H1 (cell line): ENCODE measurements at regions not wholly inside any gene's neighbourhood (a gene's known extent, or its start where the extent isn't known, plus 50 kb on each side); places are given as distances from the start of the nearest gene placed in this dataset.

ENCODE experiments used
- CTCF ChIA-PET: fragments of 300-600 bp; sonication (Branson Sonifier 250); formaldehyde crosslinking; loops from one replicate; lab custom pipeline; 2021; ENCODE audit not compliant: partially characterized antibody; lab: Charles Lee
- POLR2A ChIA-PET: fragments of 300-600 bp; sonication (Branson Sonifier 250); formaldehyde crosslinking; loops from one replicate; lab custom pipeline; 2021; ENCODE audit warnings: inconsistent platforms; ENCODE audit not compliant: partially characterized antibody; lab: Charles Lee
- DNase-seq, 2 experiments: peaks; one replicate each; pipeline versions ENCODE4 v3.0.0 to v3.0.0-alpha.2; 2010 to 2022; ENCODE audit warnings: low spot score in 2 of 2, low read depth in 1 of 2, mixed read lengths in 1 of 2
- FAIRE-seq: peaks from 2 replicates; lab custom pipeline; 2011; peaks lifted over from hg19 to GRCh38; lab: Jason Lieb, UNC
- H2AFZ ChIP-seq: 2 replicates; pipeline ENCODE4 v1.8.1; 2012; ENCODE audit warnings: low read length, inconsistent platforms
- H2AK5ac ChIP-seq: 2 replicates; pipeline ENCODE4 v1.6.1; 2013; ENCODE audit warnings: low read depth, low read length
- H2BK120ac ChIP-seq: replicated peaks from 2 replicates; pipeline ENCODE3; 2013; ENCODE audit warnings: low read depth, low read length, inconsistent platforms
- H2BK12ac ChIP-seq: 2 replicates; pipeline ENCODE4 v1.6.1; 2013; ENCODE audit warnings: low read depth, low read length
- H2BK15ac ChIP-seq: 2 replicates; pipeline ENCODE4 v1.6.1; 2013; ENCODE audit warnings: low read length
- H2BK20ac ChIP-seq: 2 replicates; pipeline ENCODE4 v1.6.1; 2013; ENCODE audit warnings: low read length
- H2BK5ac ChIP-seq: 2 replicates; pipeline ENCODE4 v1.6.1; 2013; ENCODE audit warnings: low read depth, low read length
- H3K14ac ChIP-seq: 2 replicates; pipeline ENCODE4 v1.6.1; 2013; ENCODE audit warnings: inconsistent platforms; ENCODE audit not compliant: insufficient read length
- H3K18ac ChIP-seq: 2 replicates; pipeline ENCODE4 v1.6.1; 2013; ENCODE audit warnings: low read length; ENCODE audit errors: extremely low read depth
- H3K23ac ChIP-seq: 2 replicates; pipeline ENCODE4 v1.6.1; 2013; ENCODE audit warnings: inconsistent platforms; ENCODE audit not compliant: insufficient read length
- H3K23me2 ChIP-seq: 2 replicates; pipeline ENCODE4 v1.6.1; 2013; ENCODE audit warnings: low read depth, low read length
- H3K27ac ChIP-seq: 2 replicates; pipeline ENCODE4 v1.6.1; 2011; ENCODE audit warnings: low read depth, low read length, inconsistent platforms
- H3K27me3 ChIP-seq, 4 experiments: replicated peaks in 1 of 4; 1 replicate in 1 of 4; 2 replicates in 3 of 4; pipeline versions ENCODE4 v1.6.1 to v1.8.1; 2011 to 2013; ENCODE audit warnings: low read length in 3 of 4, mild to moderate bottlenecking in 3 of 4, inconsistent platforms in 2 of 4, mixed read lengths in 2 of 4, moderate library complexity in 1 of 4; ENCODE audit not compliant: control insufficient read depth in 3 of 4, insufficient read depth in 3 of 4; ENCODE audit errors: extremely low read depth in 1 of 4
- H3K36me3 ChIP-seq, 4 experiments: 2 replicates each; pipeline versions ENCODE4 v1.6.1 to v1.8.1; 2011 to 2013; ENCODE audit warnings: mild to moderate bottlenecking in 4 of 4, low read length in 3 of 4, moderate library complexity in 2 of 4, control low read depth in 1 of 4, inconsistent platforms in 1 of 4; ENCODE audit not compliant: insufficient read depth in 4 of 4, control insufficient read depth in 2 of 4
- H3K4ac ChIP-seq: replicated peaks from 2 replicates; pipeline ENCODE3; 2013; ENCODE audit warnings: low read length, low read depth, mixed read lengths, inconsistent platforms; ENCODE audit not compliant: insufficient read length
- H3K4me1 ChIP-seq, 4 experiments: replicated peaks in 1 of 4; 1 replicate in 1 of 4; 2 replicates in 3 of 4; pipeline versions ENCODE4 v1.6.1 to v1.8.1; 2011 to 2013; ENCODE audit warnings: low read length in 3 of 4, inconsistent platforms in 2 of 4, mixed read lengths in 1 of 4; ENCODE audit not compliant: insufficient read depth in 4 of 4, control insufficient read depth in 3 of 4
- H3K4me2 ChIP-seq, 2 experiments: 2 replicates each; pipeline versions ENCODE4 v1.6.1 to v1.8.1; 2011 to 2013; ENCODE audit warnings: low read depth in 2 of 2, low read length in 2 of 2, control low read depth in 1 of 2, inconsistent platforms in 1 of 2, mild to moderate bottlenecking in 1 of 2; ENCODE audit not compliant: insufficient read depth in 1 of 2
- H3K4me3 ChIP-seq, 4 experiments: fragments of 200-600, 300-600 bp in 1 of 4; sonication (generic), shearing (Covaris generic), sonication (Bioruptor Twin) in 1 of 4; 2 replicates each; pipeline versions ENCODE4 v1.5.1 to v1.8.1; 2011 to 2016; ENCODE audit warnings: low read length in 4 of 4, low read depth in 3 of 4, control low read depth in 2 of 4, inconsistent platforms in 2 of 4, mild to moderate bottlenecking in 2 of 4, mixed read lengths in 1 of 4, moderate library complexity in 1 of 4; ENCODE audit not compliant: insufficient read depth in 2 of 4; ENCODE audit errors: extremely low read depth in 1 of 4
- H3K56ac ChIP-seq: replicated peaks from 2 replicates; pipeline ENCODE3; 2013; ENCODE audit warnings: low read depth, mild to moderate bottlenecking, mixed read lengths, low read length, inconsistent platforms; ENCODE audit not compliant: insufficient read length
- H3K79me1 ChIP-seq: 2 replicates; pipeline ENCODE4 v1.6.1; 2013; ENCODE audit warnings: low read depth, low read length, control low read depth
- H3K79me2 ChIP-seq, 2 experiments: 2 replicates each; pipeline versions ENCODE4 v1.6.1 to v1.8.1; 2012 to 2013; ENCODE audit warnings: low read length in 2 of 2, mild to moderate bottlenecking in 2 of 2, inconsistent platforms in 1 of 2; ENCODE audit not compliant: insufficient read depth in 2 of 2, control insufficient read depth in 1 of 2
- H3K9ac ChIP-seq, 4 experiments: replicated peaks in 1 of 4; 1 replicate in 1 of 4; 2 replicates in 3 of 4; pipeline versions ENCODE4 v1.6.1 to v1.8.1; 2011 to 2013; ENCODE audit warnings: low read depth in 3 of 4, low read length in 3 of 4, control low read depth in 2 of 4, mild to moderate bottlenecking in 2 of 4, moderate library complexity in 2 of 4, inconsistent platforms in 1 of 4; ENCODE audit errors: extremely low read depth in 1 of 4
- H3K9me3 ChIP-seq, 2 experiments: 2 replicates each; pipeline versions ENCODE4 v1.6.1 to v1.8.1; 2012 to 2013; ENCODE audit warnings: mild to moderate bottlenecking in 2 of 2, moderate library complexity in 2 of 2, control low read depth in 1 of 2, inconsistent platforms in 1 of 2, low read depth in 1 of 2, low read length in 1 of 2, mixed read lengths in 1 of 2; ENCODE audit not compliant: insufficient read depth in 2 of 2
- H4K20me1 ChIP-seq, 2 experiments: replicated peaks in 1 of 2; 2 replicates each; pipeline versions ENCODE3 to v1.8.1; 2011 to 2013; ENCODE audit warnings: inconsistent platforms in 2 of 2, low read length in 2 of 2, mild to moderate bottlenecking in 1 of 2; ENCODE audit not compliant: insufficient read depth in 2 of 2, control insufficient read depth in 1 of 2
- H4K5ac ChIP-seq: 2 replicates; pipeline ENCODE4 v1.6.1; 2013; ENCODE audit warnings: low read length, low read depth, mixed read lengths, inconsistent platforms; ENCODE audit not compliant: insufficient read length
- H4K8ac ChIP-seq: 2 replicates; pipeline ENCODE4 v1.8.0; 2013; ENCODE audit warnings: mild to moderate bottlenecking, moderate library complexity, low read length, inconsistent platforms; ENCODE audit not compliant: insufficient read depth; ENCODE audit errors: extremely low read depth
- H4K91ac ChIP-seq: replicated peaks from 2 replicates; pipeline ENCODE3; 2013; ENCODE audit warnings: low read length, mixed read lengths, inconsistent platforms; ENCODE audit not compliant: insufficient read length
- BCL11A ChIP-seq, 2 experiments: IDR thresholded peaks; one replicate each; pipeline ENCODE4 v1.6.1; 2011; ENCODE audit warnings: low read depth in 2 of 2, low read length in 2 of 2, mild to moderate bottlenecking in 2 of 2
- CHD1 ChIP-seq: IDR thresholded peaks from 2 replicates; pipeline ENCODE4 v1.6.1; 2012; ENCODE audit warnings: low read depth, low read length, improper control_type of control experiment
- NANOG ChIP-seq: IDR thresholded peaks from 2 replicates; pipeline ENCODE4 v1.6.1; 2011; ENCODE audit warnings: low read length, low read depth, mild to moderate bottlenecking, inconsistent platforms; ENCODE audit not compliant: insufficient read depth, poor library complexity, severe bottlenecking
- PHF8 ChIP-seq: fragments of 200-600 bp; sonication (generic); conservative IDR thresholded peaks from 2 replicates; pipeline ENCODE4 v1.7.1; 2012; ENCODE audit warnings: low read depth, mild to moderate bottlenecking, inconsistent platforms, low read length, moderate library complexity
- RXRA ChIP-seq: IDR thresholded peaks from 2 replicates; pipeline ENCODE4 v1.6.1; 2011; ENCODE audit warnings: low read depth, mild to moderate bottlenecking, low read length, moderate library complexity; ENCODE audit not compliant: insufficient read depth
- SP4 ChIP-seq: IDR thresholded peaks from 2 replicates; pipeline ENCODE4 v1.6.1; 2012; ENCODE audit warnings: low read length, inconsistent platforms
- TBP ChIP-seq: IDR thresholded peaks from 2 replicates; pipeline ENCODE4 v1.6.1; 2011; ENCODE audit warnings: low read depth, low read length, improper control_type of control experiment
- WGBS, 2 experiments: shearing (Covaris generic) in 1 of 2; methylation state at CpG; one replicate each; pipeline versions ENCODE4 v1.1.6 to v1.1.7; 2013 to 2015; ENCODE audit warnings: low lambda C conversion rate in 2 of 2, mixed read lengths in 2 of 2, inconsistent platforms in 1 of 2, low coverage in 1 of 2, missing lambda C conversion rate in 1 of 2; ENCODE audit not compliant: insufficient replicate concordance in 2 of 2, insufficient coverage in 1 of 2, insufficient read length in 1 of 2; ENCODE audit errors: extremely low coverage in 1 of 2, missing lambda C conversion rate in 1 of 2; 5-methylcytosine and 5-hydroxymethylcytosine counted together

GRCh38 chr5:81898403-81898802 is 73.4 kb upstream of the ATG10 start:
- no peak overlapping the region for H3K18ac ChIP-seq
- no peak overlapping the region for H2BK15ac ChIP-seq
- POLR2A ChIA-PET = no interaction called here
- no peak for DNase-seq
- no peak overlapping the region for H2BK12ac ChIP-seq
- H3K4ac ChIP-seq = no peak overlapping the region
- WGBS, 2 experiments = 76% methylated on average over 2 of the region's 2 CpGs; no CpG with 5 or more reads in 1 of the 2 experiments
- H3K27ac ChIP-seq = no peak overlapping the region
- H4K91ac ChIP-seq = no peak overlapping the region
- CTCF ChIA-PET = no interaction called here
- H2AK5ac ChIP-seq = no peak overlapping the region
- H2BK5ac ChIP-seq = no peak overlapping the region
- no peak overlapping the region for H2BK20ac ChIP-seq
- no peak overlapping the region for H3K14ac ChIP-seq
- no peaks in the 10 kb centered on the region for H3K79me1 ChIP-seq
- 0 out of 7 replicates have a peak, but pooled peaks cover 0 to 4% (median 0%) of the 10 kb centered on the region in 4 experiments for H3K4me1 ChIP-seq
- no peak for FAIRE-seq
- no peak overlapping the region for H3K4me2 ChIP-seq
- no peaks in the 10 kb centered on the region for H3K27me3 ChIP-seq
- H3K36me3 ChIP-seq = no peaks in the 10 kb centered on the region
- H3K23me2 ChIP-seq = no peaks in the 10 kb centered on the region
- H2AFZ ChIP-seq = no peak overlapping the region
- H4K20me1 ChIP-seq = no peaks in the 10 kb centered on the region
- no peak overlapping the region for H4K8ac ChIP-seq
- H3K56ac ChIP-seq = no peak overlapping the region
- peaks cover 0 to 4% of the 10 kb centered on the region in 2 experiments; a peak in 1 of 4 replicates for H3K9me3 ChIP-seq
- no peak overlapping the region for H2BK120ac ChIP-seq
- H3K9ac ChIP-seq = no peak overlapping the region
- no peak overlapping the region for H3K4me3 ChIP-seq
- H4K5ac ChIP-seq = no peak overlapping the region
- H3K23ac ChIP-seq = no peak overlapping the region
- H3K79me2 ChIP-seq = no peaks in the 10 kb centered on the region
- TF ChIP-seq CHD1 = no peak
- TF ChIP-seq RXRA = no peak
- TF ChIP-seq TBP = no peak
- TF ChIP-seq PHF8 = no peak
- no peak for TF ChIP-seq BCL11A (IDR thresholded peaks at IDR 0.05; ENCODE audit: low read depth in 2 of 2, low read length in 2 of 2)
- no peak for TF ChIP-seq NANOG
- TF ChIP-seq SP4 = no peak
